HCT116 (cell line): ENCODE measurements at regions not wholly inside any gene's neighbourhood (a gene's known extent, or its start where the extent isn't known, plus 50 kb on each side); places are given as distances from the start of the nearest gene placed in this dataset.

Experiments
- CEBPB ChIP-seq: IDR thresholded peaks from 2 replicates; pipeline ENCODE4 v1.6.1; 2012; ENCODE audit warnings: low read depth
- CTCF ChIP-seq, 3 experiments: fragments of 200-600 bp in 1 of 3; sonication (generic) in 1 of 3; IDR thresholded peaks in 2 of 3; conservative IDR thresholded peaks in 1 of 3; 2 replicates each; pipeline ENCODE4 v1.5.1; 2012 to 2017; ENCODE audit warnings: low read depth in 2 of 3, low read length in 2 of 3, antibody characterized with exemption in 1 of 3, borderline replicate concordance in 1 of 3, control low read depth in 1 of 3, mild to moderate bottlenecking in 1 of 3, mixed read lengths in 1 of 3, mixed run types in 1 of 3, moderate library complexity in 1 of 3; ENCODE audit not compliant: insufficient read depth in 1 of 3
- EZH2phosphoT487 ChIP-seq: fragments of 200-600 bp; IDR thresholded peaks from 2 replicates; pipeline ENCODE4 v1.6.1; 2018; ENCODE audit warnings: antibody characterized with exemption, borderline replicate concordance
- POLR2AphosphoS5 ChIP-seq: IDR thresholded peaks from 2 replicates; pipeline ENCODE4 v1.6.1; 2011; ENCODE audit warnings: mild to moderate bottlenecking, low read depth, low read length, moderate library complexity
- RAD21 ChIP-seq: IDR thresholded peaks from 2 replicates; pipeline ENCODE4 v1.6.1; 2012; ENCODE audit warnings: low read depth, mild to moderate bottlenecking
- SP1 ChIP-seq: IDR thresholded peaks from 2 replicates; pipeline ENCODE4 v1.6.1; 2012; ENCODE audit warnings: low read depth
- ZNF274 ChIP-seq: fragments of 200-500 bp; sonication (Bioruptor generic); IDR thresholded peaks from 2 replicates; pipeline ENCODE4 v1.6.1; 2014; ENCODE audit warnings: mild to moderate bottlenecking, low read depth, low read length, inconsistent platforms

GRCh38 chr22:22953791-22954190 is 66.2 kb downstream of the IGLL5 start:
- TF ChIP-seq CTCF (IDR thresholded peaks at IDR 0.05 in 2 of 3, conservative IDR thresholded peaks at IDR 0.05 in 1 of 3; ENCODE audit: borderline replicate concordance in 1 of 3, insufficient read depth in 1 of 3, low read depth in 2 of 3, low read length in 2 of 3), result no peak
- no peak for TF ChIP-seq ZNF274
- no peak for TF ChIP-seq POLR2AphosphoS5
- TF ChIP-seq RAD21, result no peak
- TF ChIP-seq EZH2phosphoT487, result no peak
- TF ChIP-seq SP1, result no peak
- TF ChIP-seq CEBPB, result no peak
